SJSA1 (cell line): ENCODE measurements at regions not wholly inside any gene's neighbourhood (a gene's known extent, or its start where the extent isn't known, plus 50 kb on each side); places are given as distances from the start of the nearest gene placed in this dataset.

ENCODE experiments used
- DNase-seq, 2 experiments: peaks; one replicate each; pipeline ENCODE4 v3.0.0-alpha.2; 2015 to 2020; ENCODE audit warnings: low spot score in 2 of 2, low read depth in 1 of 2
- H3K27ac ChIP-seq: fragments of 250-450 bp; sonication (Bioruptor Pico); 2 replicates; pipeline ENCODE4 v1.5.1; 2020; ENCODE audit warnings: mild to moderate bottlenecking, moderate library complexity
- H3K27me3 ChIP-seq: fragments of 250-450 bp; sonication (Bioruptor Pico); replicated peaks from 2 replicates; pipeline ENCODE4 v1.5.1; 2020; ENCODE audit warnings: mild to moderate bottlenecking, moderate library complexity
- H3K36me3 ChIP-seq: fragments of 250-450 bp; sonication (Bioruptor Pico); 2 replicates; pipeline ENCODE4 v1.5.1; 2020; ENCODE audit warnings: mild to moderate bottlenecking
- H3K4me1 ChIP-seq: fragments of 250-450 bp; sonication (Bioruptor Pico); replicated peaks from 2 replicates; pipeline ENCODE4 v1.6.1; 2021; ENCODE audit warnings: mild to moderate bottlenecking
- H3K4me3 ChIP-seq: fragments of 250-450 bp; sonication (Bioruptor Pico); 2 replicates; pipeline ENCODE4 v1.5.1; 2020; ENCODE audit warnings: mild to moderate bottlenecking
- H3K9me3 ChIP-seq: fragments of 250-450 bp; sonication (Bioruptor Pico); replicated peaks from 2 replicates; pipeline ENCODE4 v1.5.1; 2020; ENCODE audit warnings: mild to moderate bottlenecking

DNA sequence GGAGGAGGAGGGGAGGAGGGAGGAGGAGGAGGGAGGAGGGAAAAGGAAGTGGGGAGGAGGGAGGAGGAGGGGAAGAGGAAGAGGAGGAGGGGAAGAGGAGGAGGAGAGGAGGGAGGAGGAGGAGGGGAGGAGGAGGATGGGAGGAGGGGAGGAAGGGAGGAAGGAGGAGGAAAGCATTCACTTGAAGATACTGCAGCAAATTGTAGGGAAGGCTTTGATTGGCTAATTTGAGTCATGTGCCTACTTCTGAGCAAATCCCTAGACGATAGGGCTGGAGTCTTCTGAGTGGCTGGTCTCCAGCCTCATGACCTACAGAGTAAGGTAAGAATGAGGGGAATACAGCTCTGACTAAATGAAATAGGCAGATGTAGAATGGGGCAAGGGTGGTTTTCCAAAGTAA is 783.2 kb upstream of the RBFOX1 start:
- no peak overlapping the region for H3K27ac ChIP-seq
- no peak for DNase-seq
- H3K4me3 ChIP-seq, result no peak overlapping the region
- H3K27me3 ChIP-seq, result no peaks in the 10 kb centered on the region
- no peaks in the 10 kb centered on the region for H3K9me3 ChIP-seq
- H3K4me1 ChIP-seq, result no peaks in the 10 kb centered on the region
- H3K36me3 ChIP-seq, result no peaks in the 10 kb centered on the region

DNA sequence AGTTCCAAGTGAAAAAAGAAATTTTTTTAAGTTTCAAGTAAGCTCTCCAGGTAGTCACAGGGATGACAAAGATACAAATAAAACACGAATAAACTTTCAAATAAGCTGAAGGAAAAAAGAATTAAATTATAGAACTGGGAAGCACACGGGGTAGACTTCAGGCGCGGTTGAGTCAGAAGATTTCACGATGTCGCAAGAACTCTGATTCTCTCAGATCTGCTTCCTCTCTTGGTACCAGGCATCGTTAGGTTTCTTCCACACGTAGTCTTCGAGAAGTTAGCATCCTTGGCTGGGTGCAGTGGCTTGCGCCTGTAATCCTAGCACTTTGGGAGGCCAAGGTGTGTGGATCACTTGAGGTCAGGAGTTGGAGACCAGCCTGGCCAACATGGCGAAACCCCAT is 784.1 kb upstream of the RBFOX1 start:
- Histone ChIP-seq H3K36me3 (no peaks in the 10 kb centered on the region), H3K27me3 (no peaks in the 10 kb centered on the region), H3K27ac (no peak overlapping the region), H3K9me3 (no peaks in the 10 kb centered on the region), H3K4me1 (no peaks in the 10 kb centered on the region), H3K4me3 (no peak overlapping the region)
- DNase-seq, result no peak

DNA sequence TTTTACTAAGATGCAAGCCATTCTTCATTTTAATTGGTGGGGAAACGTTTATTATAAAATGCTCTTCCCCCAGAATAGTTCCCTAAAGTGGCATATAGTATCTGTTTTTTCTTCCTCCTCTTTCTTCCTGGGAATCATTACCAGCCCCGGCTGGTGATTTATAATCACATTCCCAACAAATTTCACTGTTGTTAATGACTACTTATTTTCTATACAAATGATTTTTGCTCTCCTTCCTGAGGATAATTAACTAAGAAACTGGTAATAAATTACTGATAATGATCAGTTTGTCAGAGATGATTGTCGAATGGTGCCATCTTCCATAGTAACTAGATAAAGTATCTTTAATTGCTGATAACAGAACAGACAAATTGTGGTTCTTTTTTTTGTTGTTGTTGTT is 785.5 kb upstream of the RBFOX1 start:
- DNase-seq, result no peak
- Histone ChIP-seq H3K27me3 (no peaks in the 10 kb centered on the region), H3K27ac (no peak overlapping the region), H3K9me3 (no peaks in the 10 kb centered on the region), H3K36me3 (no peaks in the 10 kb centered on the region), H3K4me1 (no peaks in the 10 kb centered on the region), H3K4me3 (no peak overlapping the region)

GRCh38 chr16:6545329-6545728 is 787.3 kb upstream of the RBFOX1 start:
- no peaks in the 10 kb centered on the region for H3K9me3 ChIP-seq
- DNase-seq, result no peak
- no peaks in the 10 kb centered on the region for H3K27me3 ChIP-seq
- H3K36me3 ChIP-seq, result no peaks in the 10 kb centered on the region
- H3K4me1 ChIP-seq, result no peaks in the 10 kb centered on the region
- no peak overlapping the region for H3K27ac ChIP-seq
- H3K4me3 ChIP-seq, result no peak overlapping the region

- Histone ChIP-seq H3K27me3 (no peaks in the 10 kb centered on the region), H3K9me3 (no peaks in the 10 kb centered on the region; the same call in 1 of the 2 replicates), H3K4me3 (no peak overlapping the region), H3K36me3 (no peaks in the 10 kb centered on the region), H3K4me1 (no peaks in the 10 kb centered on the region), H3K27ac (no peak overlapping the region)
- no peak for DNase-seq
Measured at GRCh38 chr16:6541267-6541666, 791.4 kb upstream of the RBFOX1 start.

- H3K36me3 ChIP-seq, result no peaks in the 10 kb centered on the region
- no peak for DNase-seq
- no peak overlapping the region for H3K27ac ChIP-seq
- H3K4me1 ChIP-seq, result no peaks in the 10 kb centered on the region
- no peaks in the 10 kb centered on the region; the same call in 1 of the 2 replicates for H3K9me3 ChIP-seq
- H3K27me3 ChIP-seq, result no peaks in the 10 kb centered on the region
- H3K4me3 ChIP-seq, result no peak overlapping the region
Measured at GRCh38 chr16:6536411-6536810, 796.2 kb upstream of the RBFOX1 start.

DNA sequence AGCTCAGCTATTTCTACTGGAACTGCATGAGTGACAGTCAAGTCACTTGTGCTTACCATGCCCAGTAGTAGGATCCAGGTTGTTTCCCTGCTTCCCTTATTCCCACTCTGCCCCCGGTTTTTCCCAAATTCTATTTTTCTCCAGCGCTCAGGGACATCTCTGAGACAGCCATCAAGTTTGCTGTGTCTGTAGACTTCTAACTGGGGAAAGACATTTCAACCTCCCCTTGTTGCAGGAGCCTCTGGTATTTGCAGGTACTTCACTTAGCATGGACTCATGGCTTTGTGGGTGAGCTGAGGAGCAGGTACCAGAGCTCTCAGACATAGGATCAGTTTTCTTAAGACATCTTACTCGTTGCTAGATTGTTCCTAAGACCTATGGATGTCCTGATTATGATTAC is 801.6 kb upstream of the RBFOX1 start:
- Histone ChIP-seq H3K27ac (no peak overlapping the region), H3K36me3 (no peaks in the 10 kb centered on the region), H3K9me3 (no peaks in the 10 kb centered on the region), H3K4me3 (no peak overlapping the region), H3K27me3 (no peaks in the 10 kb centered on the region), H3K4me1 (no peaks in the 10 kb centered on the region)
- no peak for DNase-seq

DNA sequence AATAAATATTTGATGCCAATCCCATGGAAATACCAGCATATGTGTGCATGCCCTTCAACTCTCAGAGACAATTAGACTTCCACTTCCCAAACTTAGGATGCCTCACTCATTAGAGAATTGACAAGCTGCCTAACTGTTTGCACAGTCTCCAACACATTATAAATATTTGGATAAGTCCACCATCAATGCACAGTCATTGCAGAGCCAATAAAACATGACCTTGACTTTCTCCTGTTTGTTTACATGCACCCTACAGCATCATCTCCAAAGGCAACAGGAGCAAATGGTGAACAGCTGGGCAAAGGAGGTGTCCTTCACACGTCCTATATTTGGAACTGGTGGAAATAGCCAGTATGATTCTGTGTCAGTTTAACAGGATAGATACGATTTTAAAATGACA is 804.4 kb upstream of the RBFOX1 start:
- no peak overlapping the region for H3K27ac ChIP-seq
- 0 out of 2 replicates have a peak, but pooled peaks cover 3% of the 10 kb centered on the region for H3K9me3 ChIP-seq
- H3K4me3 ChIP-seq, result no peak overlapping the region
- no peaks in the 10 kb centered on the region for H3K27me3 ChIP-seq
- no peak for DNase-seq
- no peaks in the 10 kb centered on the region for H3K4me1 ChIP-seq
- no peaks in the 10 kb centered on the region for H3K36me3 ChIP-seq

DNA sequence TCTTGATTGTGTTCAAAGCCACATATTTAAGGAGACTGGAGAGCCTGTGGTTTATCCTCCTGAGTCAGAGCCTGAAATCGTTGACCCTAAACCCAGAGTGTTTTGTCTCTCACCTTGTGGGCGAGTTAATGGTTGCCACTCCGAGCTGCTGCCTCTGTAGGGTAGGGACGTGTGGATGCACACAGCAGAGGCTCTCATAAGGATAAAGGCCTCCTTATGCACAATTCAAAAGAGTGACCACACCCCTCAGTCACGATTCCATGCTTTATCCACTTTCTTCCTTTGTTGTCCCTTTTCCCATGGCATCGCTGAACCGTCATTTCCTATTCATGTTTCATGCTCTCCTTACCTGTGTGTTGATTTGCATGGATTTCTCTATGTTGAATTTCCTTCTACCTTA is 805.0 kb upstream of the RBFOX1 start:
- H3K9me3 ChIP-seq, result 0 out of 2 replicates have a peak, but pooled peaks cover 3% of the 10 kb centered on the region
- no peaks in the 10 kb centered on the region for H3K4me1 ChIP-seq
- H3K27me3 ChIP-seq, result no peaks in the 10 kb centered on the region
- DNase-seq, result no peak
- H3K27ac ChIP-seq, result no peak overlapping the region
- H3K36me3 ChIP-seq, result no peaks in the 10 kb centered on the region
- H3K4me3 ChIP-seq, result no peak overlapping the region

DNA sequence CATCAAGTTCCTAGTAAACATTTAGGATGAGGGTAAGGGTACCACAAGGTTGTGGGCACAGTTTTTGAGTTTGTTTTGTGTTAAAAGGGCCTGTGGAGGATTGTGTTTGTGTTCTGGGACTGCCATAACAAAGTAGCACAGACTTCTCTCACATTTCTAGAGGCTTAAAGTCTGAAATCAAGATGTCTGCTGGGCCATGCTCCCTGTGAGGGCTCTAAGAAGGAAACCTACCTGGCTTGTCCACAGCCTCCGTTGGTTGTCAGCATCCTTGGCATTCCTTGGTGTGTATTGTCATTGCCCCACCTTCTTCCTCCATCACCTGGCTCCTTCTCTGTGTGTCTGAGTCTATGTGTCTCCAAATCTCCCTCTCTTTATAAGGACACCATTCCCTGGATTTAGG is 808.1 kb upstream of the RBFOX1 start:
- H3K27me3 ChIP-seq, result no peaks in the 10 kb centered on the region

GRCh38 chr16:6517020-6517720 is 815.5 kb upstream of the RBFOX1 start:
- no peak overlapping the region for H3K27ac ChIP-seq
- H3K27me3 ChIP-seq, result no peaks in the 10 kb centered on the region
- no peak for DNase-seq

More for the DNA sequence above, 808.1 kb upstream of the RBFOX1 start:
- Histone ChIP-seq H3K27ac (no peak overlapping the region), H3K36me3 (no peaks in the 10 kb centered on the region), H3K4me3 (no peak overlapping the region), H3K9me3 (0 out of 2 replicates have a peak, but pooled peaks cover 3% of the 10 kb centered on the region), H3K4me1 (no peaks in the 10 kb centered on the region)
- no peak for DNase-seq

GRCh38 chr16:6512512-6512911 is 820.1 kb upstream of the RBFOX1 start:
- H3K4me1 ChIP-seq, result no peaks in the 10 kb centered on the region
- no peak for DNase-seq
- H3K27ac ChIP-seq, result no peak overlapping the region
- no peaks in the 10 kb centered on the region for H3K36me3 ChIP-seq
- H3K27me3 ChIP-seq, result no peaks in the 10 kb centered on the region
- H3K9me3 ChIP-seq, result no peaks in the 10 kb centered on the region
- H3K4me3 ChIP-seq, result no peak overlapping the region

More at GRCh38 chr16:6517020-6517720, 815.5 kb upstream of the RBFOX1 start:
- no peaks in the 10 kb centered on the region for H3K9me3 ChIP-seq
- no peaks in the 10 kb centered on the region for H3K36me3 ChIP-seq
- H3K4me3 ChIP-seq, result no peak overlapping the region
- H3K4me1 ChIP-seq, result no peaks in the 10 kb centered on the region

DNA sequence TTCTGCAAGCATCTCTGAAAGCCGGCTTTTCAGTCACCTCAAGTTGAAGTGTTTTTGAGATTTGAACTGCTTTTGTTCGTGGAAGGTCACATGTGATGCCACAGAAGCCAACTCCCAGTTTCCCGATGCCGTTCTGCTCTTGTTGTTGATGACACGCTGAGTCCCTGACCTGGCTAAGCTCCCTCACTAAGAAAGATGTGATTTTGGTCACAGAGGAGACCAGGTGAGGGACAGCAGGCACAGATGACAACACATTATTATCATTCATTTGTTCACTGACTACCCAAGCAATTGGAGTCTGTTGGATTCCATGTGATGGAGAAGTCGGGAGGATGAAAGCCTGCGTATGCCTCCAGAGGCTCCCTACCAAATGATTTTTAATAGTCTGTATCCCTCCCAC is 822.4 kb upstream of the RBFOX1 start:
- Histone ChIP-seq H3K27ac (no peak overlapping the region), H3K4me1 (no peaks in the 10 kb centered on the region), H3K4me3 (no peak overlapping the region), H3K36me3 (no peaks in the 10 kb centered on the region), H3K27me3 (no peaks in the 10 kb centered on the region), H3K9me3 (no peaks in the 10 kb centered on the region)
- DNase-seq, result no peak

DNA sequence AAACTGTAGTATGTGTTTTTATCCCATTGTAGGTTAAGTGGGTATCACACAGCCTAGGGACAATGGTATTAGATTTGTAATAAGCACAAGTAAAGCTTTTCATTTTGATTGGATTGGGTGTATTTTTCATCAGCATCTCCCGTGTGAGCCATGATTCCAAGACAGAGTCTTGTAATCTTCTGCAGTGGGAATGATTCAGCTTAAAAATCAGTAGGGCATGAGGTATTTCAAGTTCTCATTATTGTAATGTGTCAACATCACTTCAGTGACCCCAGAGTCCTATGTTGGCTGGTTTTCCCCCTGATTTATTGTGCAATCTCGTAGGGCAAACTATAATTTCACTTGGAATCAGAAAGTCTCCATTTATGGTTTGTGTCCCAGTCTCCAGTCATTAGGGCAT is 833.2 kb upstream of the RBFOX1 start:
- Histone ChIP-seq H3K27me3 (no peaks in the 10 kb centered on the region), H3K4me3 (no peak overlapping the region), H3K4me1 (no peaks in the 10 kb centered on the region), H3K36me3 (no peaks in the 10 kb centered on the region), H3K9me3 (no peaks in the 10 kb centered on the region), H3K27ac (no peak overlapping the region)
- no peak for DNase-seq

DNA sequence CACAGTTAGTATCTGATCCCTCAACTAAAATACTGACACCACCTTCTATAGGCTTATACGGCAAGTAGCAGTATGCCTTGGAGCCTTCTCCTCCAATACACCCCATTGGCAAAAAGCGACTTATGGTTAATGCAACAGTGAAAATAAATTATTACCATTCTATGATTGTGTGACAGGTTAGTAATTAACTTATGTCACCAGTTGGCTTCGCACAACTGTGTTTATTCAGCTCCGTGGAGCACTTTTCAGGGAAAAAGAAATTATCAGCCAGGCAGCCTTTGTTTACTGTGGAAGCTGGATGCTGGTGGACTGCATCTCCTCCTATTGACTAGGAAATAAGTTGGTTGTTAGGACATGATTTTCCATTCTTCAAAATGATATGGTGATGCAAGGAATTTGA is 833.8 kb upstream of the RBFOX1 start:
- H3K4me1 ChIP-seq, result no peaks in the 10 kb centered on the region
- H3K9me3 ChIP-seq, result no peaks in the 10 kb centered on the region
- H3K4me3 ChIP-seq, result no peak overlapping the region
- DNase-seq, result no peak
- no peaks in the 10 kb centered on the region for H3K27me3 ChIP-seq
- H3K36me3 ChIP-seq, result no peaks in the 10 kb centered on the region
- no peak overlapping the region for H3K27ac ChIP-seq
